ENCODE measurements at regions not wholly inside any gene's neighbourhood (a gene's known extent, or its start where the extent isn't known, plus 50 kb on each side); places are given as distances from the start of the nearest gene placed in this dataset.
"Not testable (repeated sequence)": the region's sequence is repeated elsewhere in the genome, so short reads cannot be mapped to it uniquely, and the experiment has no call there.

DNA sequence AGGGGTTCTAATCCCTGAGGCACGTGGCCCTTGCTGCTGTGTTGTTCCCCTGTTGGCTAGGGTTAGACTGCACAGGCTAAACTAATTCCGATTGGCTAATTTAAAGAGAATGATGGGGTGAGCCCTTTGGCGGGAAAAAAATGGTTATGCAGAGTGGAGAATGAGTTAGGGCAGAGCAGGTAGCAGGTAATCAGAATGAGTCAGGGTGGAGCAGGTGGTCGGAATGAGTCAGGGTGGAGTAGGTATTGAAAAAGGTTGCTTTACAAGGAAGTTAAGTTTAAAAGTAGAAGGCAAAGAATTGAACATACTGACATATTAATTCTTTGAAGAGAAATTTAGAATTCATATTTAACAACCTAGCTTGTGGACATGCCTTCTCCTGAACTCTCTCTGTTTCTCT is 150.6 kb upstream of the GALNT15 start:
- not testable (repeated sequence) for TF ChIP-seq EP300 (IDR thresholded peaks at IDR 0.05; ENCODE audit: low read depth); CTCF (IDR thresholded peaks at IDR 0.05); POLR2A (IDR thresholded peaks at IDR 0.05)

Measured in transverse colon (tissue), 3 donors.